IMR-90 (cell line): ENCODE measurements at regions not wholly inside any gene's neighbourhood (a gene's known extent, or its start where the extent isn't known, plus 50 kb on each side); places are given as distances from the start of the nearest gene placed in this dataset.

ENCODE experiments used
- ATAC-seq: fragments of 200-7000 bp; cut with Tn5 transposase; 2 replicates; pipeline ENCODE4 v1.9.1; 2020; ENCODE audit warnings: low read depth, mild to moderate bottlenecking, moderate library complexity
- BruUV-seq: library from RNA; stranded (reverse); fragments of 400-500 nt; replicated peaks from 2 replicates; lab custom pipeline; 2021; lab: Mats Ljungman, UMichigan
- CTCF ChIA-PET: fragments of 300-600 bp; formaldehyde crosslinking; extraction: SDS; loops from one replicate; lab custom pipeline; 2021; ENCODE audit warnings: antibody characterized with exemption; lab: Yijun Ruan, JAX
- POLR2A ChIA-PET: fragments of 300-600 bp; sonication (Branson Sonifier 250); formaldehyde crosslinking; loops from one replicate; lab custom pipeline; 2022; ENCODE audit warnings: antibody characterized with exemption; ENCODE audit not compliant: unreplicated experiment; lab: Charles Lee
- DNase-seq: peaks from one replicate; pipeline ENCODE4 v3.0.0; 2013
- H2AFZ ChIP-seq: replicated peaks from 2 replicates; pipeline ENCODE3; 2013; ENCODE audit warnings: low read length, mild to moderate bottlenecking; ENCODE audit not compliant: poor library complexity
- H2AK5ac ChIP-seq: 2 replicates; pipeline ENCODE4 v1.6.1; 2013; ENCODE audit warnings: low read depth, low read length, inconsistent platforms
- H2AK9ac ChIP-seq: replicated peaks from 2 replicates; pipeline ENCODE3; 2013; ENCODE audit warnings: mild to moderate bottlenecking, low read depth, low read length, moderate library complexity; ENCODE audit not compliant: poor library complexity
- H2BK120ac ChIP-seq: 2 replicates; pipeline ENCODE4 v1.6.1; 2013; ENCODE audit warnings: low read depth, low read length, inconsistent platforms
- H2BK15ac ChIP-seq: 3 replicates; pipeline ENCODE4 v1.6.1; 2013; ENCODE audit warnings: low read depth, low read length, inconsistent platforms
- H2BK20ac ChIP-seq: 2 replicates; pipeline ENCODE4 v1.6.1; 2013; ENCODE audit warnings: low read depth, mild to moderate bottlenecking, inconsistent platforms, low read length, moderate library complexity
- H2BK5ac ChIP-seq: 2 replicates; pipeline ENCODE4 v1.6.1; 2013; ENCODE audit warnings: mild to moderate bottlenecking, low read depth, low read length, inconsistent platforms; ENCODE audit not compliant: poor library complexity, severe bottlenecking
- H3K14ac ChIP-seq: replicated peaks from 2 replicates; pipeline ENCODE4 v1.6.1; 2013; ENCODE audit warnings: low read depth, low read length, inconsistent platforms
- H3K18ac ChIP-seq: 2 replicates; pipeline ENCODE4 v1.6.1; 2013; ENCODE audit warnings: low read depth, low read length, control low read depth
- H3K23ac ChIP-seq: 2 replicates; pipeline ENCODE4 v1.6.1; 2013; ENCODE audit warnings: low read depth, low read length, inconsistent platforms
- H3K27ac ChIP-seq: 2 replicates; pipeline ENCODE4 v1.5.1; 2013; ENCODE audit warnings: mild to moderate bottlenecking, control low read depth, low read length; ENCODE audit not compliant: insufficient read depth
- H3K27me3 ChIP-seq: 2 replicates; pipeline ENCODE4 v1.6.1; 2013; ENCODE audit warnings: low read length; ENCODE audit not compliant: control insufficient read depth, insufficient read depth
- H3K36me3 ChIP-seq: 2 replicates; pipeline ENCODE4 v1.6.1; 2013; ENCODE audit warnings: low read length, mixed read lengths; ENCODE audit not compliant: control insufficient read depth, insufficient read depth
- H3K4ac ChIP-seq: 2 replicates; pipeline ENCODE4 v1.6.1; 2013; ENCODE audit warnings: low read depth, low read length, inconsistent platforms
- H3K4me1 ChIP-seq: 2 replicates; pipeline ENCODE4 v1.6.1; 2013; ENCODE audit warnings: low read length, mixed read lengths; ENCODE audit not compliant: control insufficient read depth, insufficient read depth
- H3K4me2 ChIP-seq: 2 replicates; pipeline ENCODE4 v1.6.1; 2013; ENCODE audit warnings: low read depth, mild to moderate bottlenecking, control low read depth, low read length, moderate library complexity
- H3K4me3 ChIP-seq: 2 replicates; pipeline ENCODE4 v1.5.1; 2013; ENCODE audit warnings: low read depth, mild to moderate bottlenecking, control low read depth, low read length, moderate library complexity; ENCODE audit not compliant: insufficient read depth
- H3K56ac ChIP-seq: 2 replicates; pipeline ENCODE4 v1.6.1; 2013; ENCODE audit warnings: low read length, inconsistent platforms; ENCODE audit not compliant: insufficient read depth; ENCODE audit errors: extremely low read depth
- H3K79me1 ChIP-seq, 2 experiments: 2 replicates each; pipeline ENCODE4 v1.6.1; 2013; ENCODE audit warnings: low read length in 2 of 2, inconsistent platforms in 1 of 2, low read depth in 1 of 2
- H3K9ac ChIP-seq: 2 replicates; pipeline ENCODE4 v1.6.1; 2013; ENCODE audit warnings: low read depth, low read length, control low read depth
- H3K9me1 ChIP-seq: 2 replicates; pipeline ENCODE4 v1.6.1; 2013; ENCODE audit warnings: low read length, inconsistent platforms; ENCODE audit not compliant: insufficient read depth
- H3K9me3 ChIP-seq: 2 replicates; pipeline ENCODE4 v1.6.1; 2013; ENCODE audit warnings: low read length; ENCODE audit not compliant: control insufficient read depth, insufficient read depth
- H4K20me1 ChIP-seq: 2 replicates; pipeline ENCODE4 v1.6.1; 2013; ENCODE audit warnings: low read length, inconsistent platforms; ENCODE audit not compliant: insufficient read depth
- H4K5ac ChIP-seq: 2 replicates; pipeline ENCODE4 v1.6.1; 2013; ENCODE audit warnings: mild to moderate bottlenecking, low read depth, low read length, control low read depth
- H4K8ac ChIP-seq, 2 experiments: 2 replicates each; pipeline ENCODE4 v1.6.1; 2013; ENCODE audit warnings: low read depth in 2 of 2, low read length in 2 of 2, control low read depth in 1 of 2, inconsistent platforms in 1 of 2
- H4K91ac ChIP-seq: 2 replicates; pipeline ENCODE4 v1.6.1; 2013; ENCODE audit warnings: low read depth, low read length, inconsistent platforms; ENCODE audit not compliant: insufficient read depth
- CHD1 ChIP-seq: IDR thresholded peaks from 2 replicates; pipeline ENCODE4 v1.6.1; 2012; ENCODE audit warnings: low read depth, low read length, improper control_type of control experiment
- FOS ChIP-seq: fragments of 150-350 bp; IDR thresholded peaks from 2 replicates; pipeline ENCODE4 v1.6.1; 2016; ENCODE audit warnings: low read depth, low read length
- MAFK ChIP-seq: IDR thresholded peaks from 2 replicates; pipeline ENCODE4 v1.6.1; 2012; ENCODE audit warnings: low read depth, low read length, improper control_type of control experiment
- MXI1 ChIP-seq: IDR thresholded peaks from 2 replicates; pipeline ENCODE4 v1.6.1; 2012; ENCODE audit warnings: low read depth, mild to moderate bottlenecking, low read length, moderate library complexity, borderline replicate concordance
- NFE2L2 ChIP-seq: fragments of 150-350 bp; IDR thresholded peaks from 2 replicates; pipeline ENCODE4 v1.6.1; 2016; ENCODE audit warnings: low read depth, mild to moderate bottlenecking, low read length
- POLR2A ChIP-seq: IDR thresholded peaks from 2 replicates; pipeline ENCODE4 v1.6.1; 2012; ENCODE audit warnings: mild to moderate bottlenecking, low read depth, low read length
- dilution Hi-C: fragments of 300-500 bp; cut with HindIII; formaldehyde crosslinking; loops from one replicate; pipeline ENCODE4 v1.14.3; 2018; ENCODE audit warnings: low sequenced_read_pairs; ENCODE audit not compliant: unreplicated experiment
- in situ Hi-C: fragments of 300-500 bp; cut with MboI; formaldehyde crosslinking; loops from 3 replicates; pipeline ENCODE4 v1.14.3; 2019; ENCODE audit warnings: low sequenced_read_pairs, inconsistent platforms, mixed read lengths
- intact Hi-C: fragments of 100-400 bp; cut with micrococcal nuclease; formaldehyde crosslinking; loops from 2 replicates; pipeline ENCODE4 v1.10.0; 2022
- TF ChIP-seq, protein P1 (sequence below): fragments of 150-350 bp; IDR thresholded peaks from 2 replicates; pipeline ENCODE4 v1.6.1; 2017; ENCODE audit warnings: mild to moderate bottlenecking, antibody characterized with exemption, low read length, low read depth

DNA sequence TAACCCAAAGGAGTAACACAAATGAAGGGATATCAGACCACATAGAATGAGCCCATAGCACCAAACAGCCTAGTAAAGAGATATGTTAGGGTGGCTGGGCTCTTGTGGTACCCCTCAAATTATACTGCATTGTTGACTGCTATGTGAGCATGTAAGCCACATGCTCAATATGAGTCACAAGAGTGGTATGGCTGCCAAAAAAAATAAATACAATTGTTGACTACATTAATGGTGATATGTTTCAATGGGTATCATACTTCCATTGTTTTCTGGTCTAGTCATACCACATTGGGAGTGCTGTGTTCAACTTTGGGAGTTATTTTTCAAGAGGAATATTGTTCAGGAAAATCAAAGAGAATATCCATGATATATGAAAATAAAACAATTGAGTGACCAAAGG is 162.4 kb upstream of the PIK3R1 start:
- no peak overlapping the region for H2AK9ac ChIP-seq
- intact Hi-C loops: no loop called here
- no peak overlapping the region for H3K18ac ChIP-seq
- H4K91ac ChIP-seq: no peak overlapping the region
- no peak overlapping the region for H2BK120ac ChIP-seq
- H2BK20ac ChIP-seq: no peak overlapping the region; the same call in 1 of the 2 replicates
- H3K23ac ChIP-seq: no peak overlapping the region
- H4K20me1 ChIP-seq: no peaks in the 10 kb centered on the region
- no peak overlapping the region for H2AFZ ChIP-seq
- no TSS peak for BruUV-seq
- no peaks in the 10 kb centered on the region for H3K9me1 ChIP-seq
- in situ Hi-C loops: no loop called here
- H3K14ac ChIP-seq: no peak overlapping the region
- no peak for TF ChIP-seq FOS
- TF ChIP-seq CHD1: no peak
- TF ChIP-seq POLR2A: no peak
- no peak for TF ChIP-seq MXI1
- TF ChIP-seq MAFK: no peak
- TF ChIP-seq NFE2L2: no peak
- TF ChIP-seq, protein P1, sequence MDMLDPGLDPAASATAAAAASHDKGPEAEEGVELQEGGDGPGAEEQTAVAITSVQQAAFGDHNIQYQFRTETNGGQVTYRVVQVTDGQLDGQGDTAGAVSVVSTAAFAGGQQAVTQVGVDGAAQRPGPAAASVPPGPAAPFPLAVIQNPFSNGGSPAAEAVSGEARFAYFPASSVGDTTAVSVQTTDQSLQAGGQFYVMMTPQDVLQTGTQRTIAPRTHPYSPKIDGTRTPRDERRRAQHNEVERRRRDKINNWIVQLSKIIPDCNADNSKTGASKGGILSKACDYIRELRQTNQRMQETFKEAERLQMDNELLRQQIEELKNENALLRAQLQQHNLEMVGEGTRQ: no peak
- H4K8ac ChIP-seq: no peak overlapping the region
- no peak overlapping the region for H3K4ac ChIP-seq
- no peak overlapping the region for H2BK15ac ChIP-seq
- H3K79me1 ChIP-seq: no peaks in the 10 kb centered on the region
- no peak overlapping the region for H4K5ac ChIP-seq
- H2AK5ac ChIP-seq: no peak overlapping the region
- H2BK5ac ChIP-seq: no peak overlapping the region
- no peak for ATAC-seq
- no peak overlapping the region for H3K4me2 ChIP-seq
- no peaks in the 10 kb centered on the region for H3K27me3 ChIP-seq
- H3K27ac ChIP-seq: no peak overlapping the region
- POLR2A ChIA-PET: no interaction called here
- no peaks in the 10 kb centered on the region for H3K4me1 ChIP-seq
- DNase-seq: peak; percentile 5
- no peak overlapping the region for H3K56ac ChIP-seq
- no peak overlapping the region for H3K4me3 ChIP-seq
- dilution Hi-C loops: no loop called here
- H3K9me3 ChIP-seq: peaks cover 2% of the 10 kb centered on the region; the same call in 1 of the 2 replicates
- CTCF ChIA-PET: no interaction called here
- no peak overlapping the region for H3K9ac ChIP-seq
- no peaks in the 10 kb centered on the region for H3K36me3 ChIP-seq
